Right lobe of liver (tissue), 4 donors: ENCODE measurements at regions not wholly inside any gene's neighbourhood (a gene's known extent, or its start where the extent isn't known, plus 50 kb on each side); places are given as distances from the start of the nearest gene placed in this dataset.

ENCODE experiments used
- POLR2A ChIP-seq: fragments of 450-650 bp; IDR thresholded peaks from one replicate; pipeline ENCODE4 v1.6.1; 2017; ENCODE audit warnings: antibody characterized with exemption, mild to moderate bottlenecking
- TF ChIP-seq, protein P1 (sequence below), 4 donors: fragments of 200-600 bp in 3 of 4; fragments of 450-650 bp in 1 of 4; IDR thresholded peaks; one replicate each; pipeline versions ENCODE4 v1.5.1 to v1.8.0; 2016 to 2022; ENCODE audit warnings: antibody characterized with exemption in 4 of 4, mild to moderate bottlenecking in 2 of 4
- donor health status: DM: no; HTN: no; CAD: no.
- donor health status: DM: no; HTN: no; CAD: no.
- donor health status: DM: no; HTN: yes; CAD: no.

- TF ChIP-seq, protein P1, sequence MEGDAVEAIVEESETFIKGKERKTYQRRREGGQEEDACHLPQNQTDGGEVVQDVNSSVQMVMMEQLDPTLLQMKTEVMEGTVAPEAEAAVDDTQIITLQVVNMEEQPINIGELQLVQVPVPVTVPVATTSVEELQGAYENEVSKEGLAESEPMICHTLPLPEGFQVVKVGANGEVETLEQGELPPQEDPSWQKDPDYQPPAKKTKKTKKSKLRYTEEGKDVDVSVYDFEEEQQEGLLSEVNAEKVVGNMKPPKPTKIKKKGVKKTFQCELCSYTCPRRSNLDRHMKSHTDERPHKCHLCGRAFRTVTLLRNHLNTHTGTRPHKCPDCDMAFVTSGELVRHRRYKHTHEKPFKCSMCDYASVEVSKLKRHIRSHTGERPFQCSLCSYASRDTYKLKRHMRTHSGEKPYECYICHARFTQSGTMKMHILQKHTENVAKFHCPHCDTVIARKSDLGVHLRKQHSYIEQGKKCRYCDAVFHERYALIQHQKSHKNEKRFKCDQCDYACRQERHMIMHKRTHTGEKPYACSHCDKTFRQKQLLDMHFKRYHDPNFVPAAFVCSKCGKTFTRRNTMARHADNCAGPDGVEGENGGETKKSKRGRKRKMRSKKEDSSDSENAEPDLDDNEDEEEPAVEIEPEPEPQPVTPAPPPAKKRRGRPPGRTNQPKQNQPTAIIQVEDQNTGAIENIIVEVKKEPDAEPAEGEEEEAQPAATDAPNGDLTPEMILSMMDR (IDR thresholded peaks at IDR 0.05), result no peak
- TF ChIP-seq POLR2A, result no peak
These were observed 191.7 kb upstream of the HAAO start for GRCh38 chr2:42984081-42984480.
